CD14-positive monocyte (primary cell): ENCODE measurements at regions not wholly inside any gene's neighbourhood (a gene's known extent, or its start where the extent isn't known, plus 50 kb on each side); places are given as distances from the start of the nearest gene placed in this dataset.

ENCODE experiments used
- DNase-seq, 3 donors: peaks; one replicate each; pipeline ENCODE4 v3.0.0-alpha.2; 2011 to 2022
- H2AFZ ChIP-seq: 2 replicates; pipeline ENCODE4 v1.6.0; 2012; ENCODE audit warnings: mild to moderate bottlenecking, low read depth, low read length, inconsistent platforms; ENCODE audit not compliant: insufficient read depth, poor library complexity, severe bottlenecking
- H3K27ac ChIP-seq, 2 donors: 1 replicate in 1 of 2; 2 replicates in 1 of 2; pipeline ENCODE4 v1.5.1; 2012 to 2013; ENCODE audit warnings: low read length in 2 of 2, control low read depth in 1 of 2, inconsistent platforms in 1 of 2, low read depth in 1 of 2, mild to moderate bottlenecking in 1 of 2
- H3K27me3 ChIP-seq, 2 donors: one replicate each; pipeline versions ENCODE4 v1.6.0 to v1.6.1; 2011 to 2013; ENCODE audit warnings: low read length in 2 of 2; ENCODE audit not compliant: control insufficient read depth in 2 of 2, insufficient read depth in 2 of 2
- H3K36me3 ChIP-seq, 2 donors: replicated peaks in 1 of 2; 1 replicate in 1 of 2; 2 replicates in 1 of 2; pipeline versions ENCODE4 v1.5.1 to v1.6.1; 2012 to 2013; ENCODE audit warnings: low read length in 2 of 2, control low read depth in 1 of 2, inconsistent platforms in 1 of 2, mild to moderate bottlenecking in 1 of 2; ENCODE audit not compliant: insufficient read depth in 2 of 2, control insufficient read depth in 1 of 2
- H3K4me1 ChIP-seq, 2 donors: 1 replicate in 1 of 2; 2 replicates in 1 of 2; pipeline versions ENCODE4 v1.5.1 to v1.6.1; 2012 to 2013; ENCODE audit warnings: low read length in 2 of 2, control low read depth in 1 of 2, inconsistent platforms in 1 of 2, mild to moderate bottlenecking in 1 of 2, moderate library complexity in 1 of 2; ENCODE audit not compliant: insufficient read depth in 2 of 2, control insufficient read depth in 1 of 2
- H3K4me2 ChIP-seq: replicated peaks from 2 replicates; pipeline ENCODE3; 2012; ENCODE audit warnings: low read length, moderate library complexity, mild to moderate bottlenecking; ENCODE audit not compliant: poor library complexity, severe bottlenecking; ENCODE audit errors: extremely low read depth
- H3K4me3 ChIP-seq, 3 experiments: fragments of 200-600 bp in 1 of 3; sonication (generic) in 1 of 3; replicated peaks in 1 of 3; 1 replicate in 2 of 3; 2 replicates in 1 of 3; pipeline ENCODE4 v1.5.1; 2011 to 2013; ENCODE audit warnings: low read length in 3 of 3, mild to moderate bottlenecking in 3 of 3, control low read depth in 2 of 3, low read depth in 2 of 3, inconsistent platforms in 1 of 3, moderate library complexity in 1 of 3
- H3K79me2 ChIP-seq: 2 replicates; pipeline ENCODE4 v1.6.0; 2012; ENCODE audit warnings: mild to moderate bottlenecking, control low read depth, inconsistent platforms, low read length, moderate library complexity; ENCODE audit not compliant: insufficient read depth
- H3K9ac ChIP-seq: 2 replicates; pipeline ENCODE4 v1.6.0; 2017; ENCODE audit warnings: low read length, mild to moderate bottlenecking; ENCODE audit not compliant: insufficient read depth, poor library complexity, severe bottlenecking
- H3K9me3 ChIP-seq, 2 donors: replicated peaks in 1 of 2; 1 replicate in 1 of 2; 2 replicates in 1 of 2; pipeline versions ENCODE4 v1.5.1 to v1.6.1; 2012 to 2013; ENCODE audit warnings: low read length in 2 of 2, control low read depth in 1 of 2; ENCODE audit not compliant: control insufficient read depth in 1 of 2, insufficient read depth in 1 of 2
- H4K20me1 ChIP-seq: 2 replicates; pipeline ENCODE4 v1.6.0; 2012; ENCODE audit warnings: mild to moderate bottlenecking, low read length, control low read depth, moderate library complexity; ENCODE audit not compliant: insufficient read depth
- H3K27ac Mint-ChIP-seq, 7 donors: one replicate each; pipeline ENCODE4 v1.8.0; 2020; ENCODE audit warnings: mild to moderate bottlenecking in 7 of 7, mixed read lengths in 7 of 7, moderate library complexity in 6 of 7, inconsistent platforms in 2 of 7
- H3K27me3 Mint-ChIP-seq, 3 donors: one replicate each; pipeline ENCODE4 v1.8.0; 2021 to 2022; ENCODE audit warnings: low read depth in 3 of 3, mild to moderate bottlenecking in 3 of 3, mixed read lengths in 3 of 3, moderate library complexity in 3 of 3, inconsistent platforms in 1 of 3
- H3K36me3 Mint-ChIP-seq, 2 donors: one replicate each; pipeline ENCODE4 v1.8.0; 2020; ENCODE audit warnings: mixed read lengths in 2 of 2, inconsistent platforms in 1 of 2, mild to moderate bottlenecking in 1 of 2
- H3K4me1 Mint-ChIP-seq: one replicate; pipeline ENCODE4 v1.8.0; 2020; ENCODE audit warnings: mild to moderate bottlenecking, mixed read lengths
- H3K4me3 Mint-ChIP-seq, 2 donors: one replicate each; pipeline ENCODE4 v1.8.0; 2020; ENCODE audit warnings: mild to moderate bottlenecking in 2 of 2, mixed read lengths in 2 of 2, moderate library complexity in 1 of 2
- H3K9me3 Mint-ChIP-seq, 7 donors: one replicate each; pipeline ENCODE4 v1.8.0; 2020 to 2022; ENCODE audit warnings: mixed read lengths in 7 of 7, mild to moderate bottlenecking in 6 of 7, moderate library complexity in 6 of 7, inconsistent platforms in 2 of 7
- WGBS: methylation state at CpG from one replicate; pipeline ENCODE4 v1.1.5; 2013; ENCODE audit warnings: missing lambda C conversion rate; ENCODE audit not compliant: insufficient coverage; 5-methylcytosine and 5-hydroxymethylcytosine counted together
- intact Hi-C, 2 donors: fragments of 100-400 bp; cut with micrococcal nuclease; formaldehyde crosslinking; loops; one replicate each; pipeline versions ENCODE4 v1.15.0 to v1.15.1; 2023
- TF ChIP-seq, protein P1 (sequence below): fragments of 200-600 bp; IDR thresholded peaks from one replicate; pipeline ENCODE4 v1.8.0; 2022; ENCODE audit warnings: antibody characterized with exemption, mild to moderate bottlenecking

DNA sequence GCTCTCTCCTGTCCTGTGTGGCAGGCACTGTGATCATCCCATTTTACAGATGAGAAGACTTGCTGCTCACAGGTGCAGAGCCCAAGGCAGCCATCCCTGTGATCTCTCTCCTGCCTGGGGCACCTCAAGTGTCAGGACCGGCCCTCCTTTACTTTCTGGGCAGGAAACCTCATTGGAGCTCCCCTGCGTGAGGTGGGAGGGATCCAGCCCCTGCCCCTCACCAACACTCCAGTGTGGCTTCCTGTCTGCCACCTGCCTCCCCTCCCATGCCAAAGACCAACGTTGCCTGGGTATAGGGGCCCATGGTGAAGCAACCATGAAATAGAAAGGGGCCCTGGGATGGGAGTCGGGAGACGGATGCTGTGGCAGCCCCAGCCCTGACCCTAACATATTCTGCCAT lies 91.2 kb upstream of the MYL10 start:
- Histone ChIP-seq H3K27me3 (no peaks in the 10 kb centered on the region), H3K4me1 (peaks cover 40% of the 10 kb centered on the region in 2 donors), H3K36me3 (no peaks in the 10 kb centered on the region), H3K27ac (no peak overlapping the region), H3K4me3 (no peak overlapping the region), H3K9me3 (peaks cover 0 to 8% of the 10 kb centered on the region in 2 donors), H3K9ac (no peak overlapping the region), H3K79me2 (no peaks in the 10 kb centered on the region), H4K20me1 (no peaks in the 10 kb centered on the region), H3K4me2 (no peak overlapping the region), H2AFZ (no peak overlapping the region)
- Mint-ChIP-seq H3K9me3 (peaks cover 6 to 9% (median 8%) of the 10 kb centered on the region in 7 donors), H3K4me3 (no peak overlapping the region), H3K27me3 (peaks cover 0 to 3% (median 0%) of the 10 kb centered on the region in 3 donors), H3K27ac (peak overlapping the region in 4 of 7 donors; percentile 63 to 80 (median 72)), H3K4me1 (peaks cover 31% of the 10 kb centered on the region), H3K36me3 (peaks cover 7% of the 10 kb centered on the region in 2 donors)
- TF ChIP-seq, protein P1, sequence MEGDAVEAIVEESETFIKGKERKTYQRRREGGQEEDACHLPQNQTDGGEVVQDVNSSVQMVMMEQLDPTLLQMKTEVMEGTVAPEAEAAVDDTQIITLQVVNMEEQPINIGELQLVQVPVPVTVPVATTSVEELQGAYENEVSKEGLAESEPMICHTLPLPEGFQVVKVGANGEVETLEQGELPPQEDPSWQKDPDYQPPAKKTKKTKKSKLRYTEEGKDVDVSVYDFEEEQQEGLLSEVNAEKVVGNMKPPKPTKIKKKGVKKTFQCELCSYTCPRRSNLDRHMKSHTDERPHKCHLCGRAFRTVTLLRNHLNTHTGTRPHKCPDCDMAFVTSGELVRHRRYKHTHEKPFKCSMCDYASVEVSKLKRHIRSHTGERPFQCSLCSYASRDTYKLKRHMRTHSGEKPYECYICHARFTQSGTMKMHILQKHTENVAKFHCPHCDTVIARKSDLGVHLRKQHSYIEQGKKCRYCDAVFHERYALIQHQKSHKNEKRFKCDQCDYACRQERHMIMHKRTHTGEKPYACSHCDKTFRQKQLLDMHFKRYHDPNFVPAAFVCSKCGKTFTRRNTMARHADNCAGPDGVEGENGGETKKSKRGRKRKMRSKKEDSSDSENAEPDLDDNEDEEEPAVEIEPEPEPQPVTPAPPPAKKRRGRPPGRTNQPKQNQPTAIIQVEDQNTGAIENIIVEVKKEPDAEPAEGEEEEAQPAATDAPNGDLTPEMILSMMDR = no peak
- 17% methylated on average over 1 of the region's 5 CpGs for WGBS
- no peak for DNase-seq
- intact Hi-C loops = no loop called here

DNA sequence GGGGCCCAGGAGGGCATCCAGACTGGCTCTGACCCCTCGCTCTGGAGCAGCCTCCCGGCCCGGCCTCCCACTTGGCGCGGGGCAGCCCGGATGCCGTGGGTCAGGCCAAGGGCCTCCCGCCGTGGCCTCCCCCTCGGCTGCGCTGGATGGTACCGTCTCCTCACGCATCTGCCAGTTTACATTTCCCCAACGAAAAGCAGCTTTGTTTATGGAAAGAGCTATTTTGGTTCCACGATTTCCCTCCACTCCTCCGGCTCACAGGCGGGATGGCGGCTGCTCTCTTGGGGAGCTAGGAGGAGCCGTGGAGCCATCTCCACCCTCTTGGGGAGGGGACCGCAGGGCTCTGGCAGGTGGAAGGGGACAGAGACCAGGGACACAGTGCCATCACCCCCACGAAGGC lies 93.2 kb upstream of the MYL10 start:
- H3K4me3 Mint-ChIP-seq = no peak overlapping the region
- H3K9ac ChIP-seq = no peak overlapping the region
- no peaks in the 10 kb centered on the region for H3K27me3 ChIP-seq
- TF ChIP-seq, protein P1 = no peak
- peaks cover 47% of the 10 kb centered on the region for H3K4me1 Mint-ChIP-seq
- no peak overlapping the region for H3K27ac Mint-ChIP-seq
- intact Hi-C loops = no loop called here
- H2AFZ ChIP-seq = no peak overlapping the region
- 89% methylated on average over 12 of the region's 21 CpGs for WGBS
- peaks cover 0 to 1% (median 0%) of the 10 kb centered on the region in 3 donors for H3K27me3 Mint-ChIP-seq
- H3K4me3 ChIP-seq = no peak overlapping the region
- H3K9me3 Mint-ChIP-seq = peaks cover 6 to 15% (median 8%) of the 10 kb centered on the region in 7 donors
- H3K4me1 ChIP-seq = peaks cover 46 to 54% of the 10 kb centered on the region in 2 donors
- peaks cover 0 to 8% of the 10 kb centered on the region in 2 donors for H3K9me3 ChIP-seq
- no peaks in the 10 kb centered on the region for H4K20me1 ChIP-seq
- no peaks in the 10 kb centered on the region for H3K36me3 ChIP-seq
- H3K79me2 ChIP-seq = no peaks in the 10 kb centered on the region
- DNase-seq = no peak
- no peak overlapping the region for H3K27ac ChIP-seq
- peaks cover 7% of the 10 kb centered on the region in 2 donors for H3K36me3 Mint-ChIP-seq
- H3K4me2 ChIP-seq = no peak overlapping the region
